ENCODE measurements at regions not wholly inside any gene's neighbourhood (a gene's known extent, or its start where the extent isn't known, plus 50 kb on each side); places are given as distances from the start of the nearest gene placed in this dataset.

GRCh38 chr19:30719999-30720345 lies 347.8 kb downstream of the ZNF536 start:
- no peak for TF ChIP-seq CTCF (IDR thresholded peaks at IDR 0.05; ENCODE audit: low read depth, low read length)
- Histone ChIP-seq H3K9me3 (ENCODE audit: low read depth) (no peaks in the 10 kb centered on the region), H3K4me1 (ENCODE audit: low read depth) (peaks cover 5% of the 10 kb centered on the region), H3K27ac (no peak overlapping the region), H3K36me3 (no peaks in the 10 kb centered on the region), H3K4me3 (peak overlapping the region; percentile 7), H3K27me3 (peaks cover 11% of the 10 kb centered on the region)
- DNase-seq (ENCODE audit: low read depth in 1 of 2, low spot score in 1 of 2), result no peak

GRCh38 chr19:30719189-30719998 lies 347.2 kb downstream of the ZNF536 start:
- H3K27me3 ChIP-seq, result peaks cover 11% of the 10 kb centered on the region
- H3K36me3 ChIP-seq, result no peaks in the 10 kb centered on the region
- peak; percentile 52 to 67 for DNase-seq (ENCODE audit: low read depth in 1 of 2, low spot score in 1 of 2)
- H3K9me3 ChIP-seq (ENCODE audit: low read depth), result no peaks in the 10 kb centered on the region
- peaks cover 5% of the 10 kb centered on the region for H3K4me1 ChIP-seq (ENCODE audit: low read depth)
- peak overlapping the region; percentile 7 for H3K4me3 ChIP-seq
- TF ChIP-seq CTCF (IDR thresholded peaks at IDR 0.05; ENCODE audit: low read depth, low read length), result no peak
- no peak overlapping the region for H3K27ac ChIP-seq

DNA sequence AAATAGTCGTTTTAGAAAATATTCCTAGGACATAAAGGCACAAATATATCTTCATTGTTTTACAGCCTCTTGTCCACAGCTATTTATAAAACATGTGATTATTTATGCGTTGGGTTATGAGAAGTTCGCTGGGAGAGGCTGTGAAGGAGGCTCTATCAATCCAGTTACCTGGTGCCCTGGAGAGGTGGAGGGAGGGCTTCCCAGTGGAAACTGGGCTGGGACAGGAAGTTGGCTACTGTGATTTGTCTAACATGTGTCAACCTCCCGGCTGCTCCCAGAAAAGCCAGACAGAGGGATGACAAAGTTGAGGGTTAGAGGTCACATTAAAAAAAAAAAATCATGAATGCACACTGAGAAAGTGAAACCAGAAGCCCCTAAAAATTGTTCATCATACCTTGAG lies 346.5 kb downstream of the ZNF536 start:
- no peak for TF ChIP-seq CTCF (IDR thresholded peaks at IDR 0.05; ENCODE audit: low read depth, low read length)
- Histone ChIP-seq H3K36me3 (no peaks in the 10 kb centered on the region), H3K4me1 (ENCODE audit: low read depth) (peaks cover 5% of the 10 kb centered on the region), H3K27me3 (peaks cover 11% of the 10 kb centered on the region), H3K4me3 (no peak overlapping the region), H3K27ac (no peak overlapping the region), H3K9me3 (ENCODE audit: low read depth) (no peaks in the 10 kb centered on the region)
- no peak for DNase-seq (ENCODE audit: low read depth in 1 of 2, low spot score in 1 of 2)

DNA sequence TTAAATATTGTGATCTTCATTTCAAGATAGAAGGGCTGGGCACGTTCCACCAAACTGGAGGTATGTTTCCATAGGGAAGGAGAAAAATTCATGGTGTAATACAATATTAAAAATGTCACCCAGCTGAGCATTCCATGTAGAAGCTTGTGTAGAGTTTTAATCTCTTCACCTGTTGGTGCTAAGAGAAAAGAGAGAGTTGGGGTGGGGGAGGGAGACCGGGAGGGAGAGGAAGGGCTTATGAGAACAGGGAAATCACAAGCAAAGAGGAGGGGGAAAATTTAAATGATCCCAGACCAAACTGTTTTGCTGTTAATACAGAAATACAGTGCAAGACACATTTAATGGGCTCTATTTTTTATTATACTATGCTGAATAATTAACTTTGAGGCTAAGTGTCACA lies 345.8 kb downstream of the ZNF536 start:
- H3K4me1 ChIP-seq (ENCODE audit: low read depth), result peaks cover 5% of the 10 kb centered on the region
- H3K9me3 ChIP-seq (ENCODE audit: low read depth), result no peaks in the 10 kb centered on the region
- peaks cover 11% of the 10 kb centered on the region for H3K27me3 ChIP-seq
- TF ChIP-seq CTCF (IDR thresholded peaks at IDR 0.05; ENCODE audit: low read depth, low read length), result no peak
- no peak overlapping the region for H3K4me3 ChIP-seq
- H3K36me3 ChIP-seq, result no peaks in the 10 kb centered on the region
- H3K27ac ChIP-seq, result no peak overlapping the region
- no peak for DNase-seq (ENCODE audit: low read depth in 1 of 2, low spot score in 1 of 2)

DNA sequence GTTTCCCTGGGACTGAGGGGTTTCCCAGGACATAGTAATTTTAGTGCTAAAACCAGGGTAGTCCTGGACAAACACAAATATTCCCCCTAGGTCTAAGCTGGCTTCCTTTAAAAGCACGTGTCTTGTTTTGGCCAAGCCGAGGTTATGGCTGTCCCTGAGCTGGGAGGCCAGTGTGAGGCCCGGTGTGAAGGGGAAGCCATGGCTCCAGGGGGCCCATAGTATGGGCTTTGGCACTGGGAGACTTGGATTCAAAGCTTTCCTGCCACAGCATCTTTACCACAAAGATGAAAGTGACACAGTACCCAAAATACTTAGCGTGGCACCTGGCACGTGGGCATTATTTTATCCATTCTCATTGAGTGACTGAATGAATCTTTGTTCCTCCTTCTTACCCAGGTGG lies 345.2 kb downstream of the ZNF536 start:
- peaks cover 11% of the 10 kb centered on the region for H3K27me3 ChIP-seq
- no peak for DNase-seq (ENCODE audit: low read depth in 1 of 2, low spot score in 1 of 2)
- no peak overlapping the region for H3K4me3 ChIP-seq
- no peaks in the 10 kb centered on the region for H3K36me3 ChIP-seq
- H3K27ac ChIP-seq, result no peak overlapping the region
- peaks cover 5% of the 10 kb centered on the region for H3K4me1 ChIP-seq (ENCODE audit: low read depth)
- no peak for TF ChIP-seq CTCF (IDR thresholded peaks at IDR 0.05; ENCODE audit: low read depth, low read length)
- H3K9me3 ChIP-seq (ENCODE audit: low read depth), result no peaks in the 10 kb centered on the region
